MM.1S (cell line): ENCODE measurements at regions not wholly inside any gene's neighbourhood (a gene's known extent, or its start where the extent isn't known, plus 50 kb on each side); places are given as distances from the start of the nearest gene placed in this dataset.

Experiments used
- CTCF ChIP-seq: fragments of 300-600 bp; sonication (generic); IDR thresholded peaks from 2 replicates; pipeline ENCODE4 v1.5.1; 2016; ENCODE audit warnings: antibody characterized with exemption, low read length, mixed read lengths
- EZH2phosphoT487 ChIP-seq: fragments of 300-600 bp; sonication (generic); IDR thresholded peaks from 2 replicates; pipeline ENCODE4 v1.6.1; 2018; ENCODE audit warnings: antibody characterized with exemption, low read length

DNA sequence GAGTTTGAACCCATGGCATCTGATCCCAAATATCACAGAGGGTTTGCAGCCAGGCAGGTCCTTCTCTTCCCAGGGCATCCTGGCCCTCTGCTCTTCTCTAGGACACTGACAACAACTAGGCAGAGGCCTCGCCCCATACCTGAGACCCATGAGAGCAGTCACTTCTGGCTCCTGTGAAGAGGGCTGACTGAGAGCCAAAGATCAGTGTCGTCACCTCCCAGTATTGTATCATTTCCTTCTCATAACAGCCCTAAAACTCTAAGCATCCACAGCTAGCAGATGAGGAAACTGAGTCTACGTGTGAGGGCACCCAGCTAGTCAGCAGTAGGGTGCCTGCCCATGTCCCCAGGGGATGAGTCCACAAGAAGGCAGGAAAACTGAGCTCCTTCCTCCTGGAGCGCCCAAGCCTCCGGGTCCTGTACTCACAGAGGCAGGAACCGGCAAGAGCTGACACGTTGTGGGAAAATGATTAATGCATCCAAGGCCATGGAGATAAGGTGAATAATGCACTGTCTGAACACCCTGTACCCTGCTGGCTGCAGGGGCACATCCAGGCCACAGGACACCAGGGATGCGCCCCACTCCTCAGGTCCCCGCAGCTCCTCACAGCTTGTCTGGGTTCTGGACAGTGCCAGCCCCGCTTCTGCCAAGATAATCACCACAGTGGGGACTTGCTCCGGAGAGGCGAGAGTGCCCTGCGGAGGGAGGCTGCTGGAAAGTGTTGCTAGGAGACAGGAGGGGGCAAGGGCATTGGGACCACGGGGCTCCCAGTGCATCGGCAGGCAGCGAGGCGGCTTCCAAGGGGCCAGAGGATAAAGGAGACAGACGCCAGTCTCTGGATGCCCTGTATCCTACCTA, 340.0 kb downstream of the NPHP4 start:
- TF ChIP-seq CTCF (no peak), EZH2phosphoT487 (no peak)
